H9 (cell line): ENCODE measurements at regions not wholly inside any gene's neighbourhood (a gene's known extent, or its start where the extent isn't known, plus 50 kb on each side); places are given as distances from the start of the nearest gene placed in this dataset.

Experiments used
- DNase-seq: peaks from one replicate; pipeline ENCODE4 v3.0.0-alpha.2; 2017
- H2AFZ ChIP-seq: one replicate; pipeline ENCODE4 v1.6.1; 2013; ENCODE audit warnings: mild to moderate bottlenecking, low read length, control low read depth, moderate library complexity
- H2AK5ac ChIP-seq: 2 replicates; pipeline ENCODE4 v1.6.1; 2013; ENCODE audit warnings: low read length, control low read depth, mixed read lengths; ENCODE audit not compliant: insufficient read length
- H2BK120ac ChIP-seq: one replicate; pipeline ENCODE4 v1.6.1; 2013; ENCODE audit warnings: low read depth, mild to moderate bottlenecking, low read length, control low read depth, inconsistent platforms; ENCODE audit not compliant: poor library complexity, severe bottlenecking
- H2BK12ac ChIP-seq: 2 replicates; pipeline ENCODE4 v1.6.1; 2013; ENCODE audit warnings: low read length, control low read depth, mixed read lengths, low read depth; ENCODE audit not compliant: insufficient read length
- H2BK15ac ChIP-seq: 2 replicates; pipeline ENCODE4 v1.6.1; 2013; ENCODE audit warnings: low read depth, low read length, control low read depth
- H2BK20ac ChIP-seq: one replicate; pipeline ENCODE4 v1.6.1; 2013; ENCODE audit warnings: low read depth, mild to moderate bottlenecking, low read length, control low read depth, inconsistent platforms; ENCODE audit not compliant: poor library complexity, severe bottlenecking
- H2BK5ac ChIP-seq: 2 replicates; pipeline ENCODE4 v1.6.1; 2013; ENCODE audit warnings: low read length, control low read depth, mixed read lengths; ENCODE audit not compliant: insufficient read length
- H3K14ac ChIP-seq: 2 replicates; pipeline ENCODE4 v1.6.1; 2013; ENCODE audit warnings: low read length, control low read depth; ENCODE audit not compliant: insufficient read depth
- H3K18ac ChIP-seq: 2 replicates; pipeline ENCODE4 v1.6.1; 2013; ENCODE audit warnings: low read depth, mild to moderate bottlenecking, mixed read lengths, low read length, control low read depth; ENCODE audit not compliant: insufficient read length
- H3K23ac ChIP-seq: 2 replicates; pipeline ENCODE4 v1.6.1; 2013; ENCODE audit warnings: low read length, control low read depth, mixed read lengths, low read depth; ENCODE audit not compliant: insufficient read length
- H3K23me2 ChIP-seq: 2 replicates; pipeline ENCODE4 v1.6.1; 2013; ENCODE audit warnings: low read depth, mild to moderate bottlenecking, mixed read lengths, low read length, control low read depth; ENCODE audit not compliant: insufficient read length, poor library complexity, severe bottlenecking
- H3K27ac ChIP-seq: 2 replicates; pipeline ENCODE4 v1.5.1; 2013; ENCODE audit warnings: low read length, control low read depth, mixed read lengths, low read depth; ENCODE audit not compliant: insufficient read length
- H3K27me3 ChIP-seq: 2 replicates; pipeline ENCODE4 v1.6.1; 2013; ENCODE audit warnings: low read length, control low read depth, inconsistent platforms; ENCODE audit not compliant: insufficient read depth
- H3K4ac ChIP-seq: 2 replicates; pipeline ENCODE4 v1.6.1; 2013; ENCODE audit warnings: low read depth, mild to moderate bottlenecking, control low read depth, inconsistent platforms, low read length, moderate library complexity
- H3K4me1 ChIP-seq: 2 replicates; pipeline ENCODE4 v1.6.1; 2013; ENCODE audit warnings: low read length, control low read depth, inconsistent platforms; ENCODE audit not compliant: insufficient read depth
- H3K4me2 ChIP-seq: 2 replicates; pipeline ENCODE4 v1.6.1; 2013; ENCODE audit warnings: low read length, control low read depth, mixed read lengths; ENCODE audit not compliant: insufficient read length, insufficient read depth
- H3K56ac ChIP-seq: 2 replicates; pipeline ENCODE4 v1.6.1; 2013; ENCODE audit warnings: low read depth, mild to moderate bottlenecking, mixed read lengths, low read length, control low read depth; ENCODE audit not compliant: insufficient read length
- H3K79me1 ChIP-seq: 2 replicates; pipeline ENCODE4 v1.6.1; 2013; ENCODE audit warnings: low read depth, mild to moderate bottlenecking, moderate library complexity, low read length, control low read depth, inconsistent platforms; ENCODE audit not compliant: insufficient read depth, poor library complexity, severe bottlenecking
- H3K79me2 ChIP-seq: 2 replicates; pipeline ENCODE4 v1.6.1; 2013; ENCODE audit warnings: low read length, control low read depth, inconsistent platforms; ENCODE audit not compliant: insufficient read depth
- H3K9ac ChIP-seq: 2 replicates; pipeline ENCODE4 v1.6.1; 2013; ENCODE audit warnings: low read length, control low read depth, mixed read lengths; ENCODE audit not compliant: insufficient read length; ENCODE audit errors: extremely low read depth
- H3K9me3 ChIP-seq: one replicate; pipeline ENCODE4 v1.6.1; 2013; ENCODE audit warnings: low read depth, low read length, inconsistent platforms; ENCODE audit not compliant: control insufficient read depth
- H3T11ph ChIP-seq: one replicate; pipeline ENCODE4 v1.6.1; 2013; ENCODE audit warnings: mild to moderate bottlenecking, low read length, control low read depth, inconsistent platforms
- H4K20me1 ChIP-seq: one replicate; pipeline ENCODE4 v1.6.1; 2013; ENCODE audit not compliant: control insufficient read depth, insufficient read length, insufficient read depth
- H4K5ac ChIP-seq: 2 replicates; pipeline ENCODE4 v1.6.1; 2013; ENCODE audit warnings: low read depth, mild to moderate bottlenecking, mixed read lengths, low read length, control low read depth; ENCODE audit not compliant: insufficient read length
- H4K8ac ChIP-seq: replicated peaks from 2 replicates; pipeline ENCODE4 v1.6.1; 2013; ENCODE audit warnings: low read length, control low read depth, mixed read lengths, low read depth; ENCODE audit not compliant: insufficient read length
- H4K91ac ChIP-seq: 2 replicates; pipeline ENCODE4 v1.6.1; 2013; ENCODE audit warnings: low read depth, mild to moderate bottlenecking, moderate library complexity, mixed read lengths, low read length, control low read depth; ENCODE audit not compliant: insufficient read length
- H3K27ac Mint-ChIP-seq, 3 experiments: 2 replicates in 2 of 3; 3 replicates in 1 of 3; pipeline ENCODE4 v1.8.0; 2020 to 2021; ENCODE audit warnings: mixed read lengths in 3 of 3, mild to moderate bottlenecking in 1 of 3, moderate library complexity in 1 of 3
- H3K27me3 Mint-ChIP-seq: 2 replicates; pipeline ENCODE4 v1.8.0; 2021; ENCODE audit warnings: low read depth, mild to moderate bottlenecking, moderate library complexity, mixed read lengths
- H3K36me3 Mint-ChIP-seq, 3 experiments: 2 replicates in 2 of 3; 3 replicates in 1 of 3; pipeline ENCODE4 v1.8.0; 2020 to 2021; ENCODE audit warnings: low read depth in 3 of 3, mixed read lengths in 3 of 3; ENCODE audit not compliant: insufficient read depth in 1 of 3
- H3K4me1 Mint-ChIP-seq, 2 experiments: 2 replicates each; pipeline ENCODE4 v1.8.0; 2020; ENCODE audit warnings: mixed read lengths in 2 of 2
- H3K4me3 Mint-ChIP-seq, 2 experiments: 2 replicates in 1 of 2; 3 replicates in 1 of 2; pipeline ENCODE4 v1.8.0; 2020 to 2021; ENCODE audit warnings: mild to moderate bottlenecking in 2 of 2, mixed read lengths in 2 of 2, moderate library complexity in 1 of 2
- H3K9me3 Mint-ChIP-seq, 2 experiments: 2 replicates in 1 of 2; 3 replicates in 1 of 2; pipeline ENCODE4 v1.8.0; 2020; ENCODE audit warnings: mild to moderate bottlenecking in 2 of 2, mixed read lengths in 2 of 2, moderate library complexity in 1 of 2
- CTCF ChIP-seq: fragments of 200-600 bp; sonication (generic); conservative IDR thresholded peaks from 3 replicates; pipeline ENCODE4 v1.8.0; 2021; ENCODE audit warnings: antibody characterized with exemption, mild to moderate bottlenecking
- WGBS: extraction: QIAGEN DNeasy Blood & Tissue Kit; methylation state at CpG from one replicate; pipeline ENCODE4 v1.1.7; 2013; ENCODE audit warnings: missing lambda C conversion rate, low lambda C conversion rate, mixed read lengths; ENCODE audit not compliant: insufficient read length; ENCODE audit errors: extremely low coverage; 5-methylcytosine and 5-hydroxymethylcytosine counted together

- Histone ChIP-seq H3K9me3 (peaks cover 5% of the 10 kb centered on the region), H2AK5ac (no peak overlapping the region), H3K4ac (no peak overlapping the region), H3T11ph (no peak overlapping the region), H2BK120ac (no peak overlapping the region), H4K5ac (no peak overlapping the region), H4K20me1 (no peaks in the 10 kb centered on the region), H3K9ac (no peak overlapping the region), H3K23me2 (no peaks in the 10 kb centered on the region), H3K56ac (no peak overlapping the region), H2BK20ac (no peak overlapping the region), H3K27ac (no peak overlapping the region), H3K79me2 (no peaks in the 10 kb centered on the region), H2BK5ac (no peak overlapping the region), H4K91ac (no peak overlapping the region), H2AFZ (no peak overlapping the region), H3K18ac (no peak overlapping the region), H3K4me2 (no peak overlapping the region), H3K4me1 (no peaks in the 10 kb centered on the region), H2BK15ac (no peak overlapping the region), H3K14ac (no peak overlapping the region), H4K8ac (no peak overlapping the region), H2BK12ac (no peak overlapping the region), H3K79me1 (no peaks in the 10 kb centered on the region), H3K23ac (no peak overlapping the region), H3K27me3 (no peaks in the 10 kb centered on the region)
- Mint-ChIP-seq H3K36me3 (peaks cover 8 to 41% (median 13%) of the 10 kb centered on the region in 3 experiments), H3K4me1 (peaks cover 11 to 13% of the 10 kb centered on the region in 2 experiments), H3K4me3 (no peak overlapping the region), H3K27ac (peak overlapping the region in 1 of 3 experiments; percentile 27; a peak in 1 of 7 replicates), H3K9me3 (peaks cover 26 to 33% of the 10 kb centered on the region in 2 experiments), H3K27me3 (no peaks in the 10 kb centered on the region)
- no CpG with 5 or more reads among the region's 4 CpGs for WGBS
- TF ChIP-seq CTCF = no peak
- DNase-seq = no peak
These were observed 336.3 kb upstream of the NOX3 start for GRCh38 chr6:155791891-155792290.
